AG04449 (cell line): ENCODE measurements at regions not wholly inside any gene's neighbourhood (a gene's known extent, or its start where the extent isn't known, plus 50 kb on each side); places are given as distances from the start of the nearest gene placed in this dataset.

Experiments
- CTCF ChIA-PET: fragments of 350-600 bp; formaldehyde crosslinking; extraction: SDS; loops from one replicate; lab custom pipeline; 2021; ENCODE audit warnings: antibody characterized with exemption; lab: Yijun Ruan, JAX
- POLR2A ChIA-PET: fragments of 400-600, 350-600 bp; formaldehyde crosslinking; extraction: SDS; loops from one replicate; lab custom pipeline; 2020; ENCODE audit warnings: antibody characterized with exemption, inconsistent platforms; lab: Yijun Ruan, JAX
- DNase-seq: peaks from one replicate; pipeline ENCODE4 v3.0.0-alpha.2; 2010; ENCODE audit warnings: low read depth, low spot score
- H3K4me3 ChIP-seq: 2 replicates; pipeline ENCODE4 v1.5.1; 2011; ENCODE audit warnings: low read depth, mild to moderate bottlenecking, control low read depth, low read length
- CTCF ChIP-seq: IDR thresholded peaks from one replicate; pipeline ENCODE4 v1.5.1; 2011; ENCODE audit warnings: mild to moderate bottlenecking, moderate library complexity, low read length, control low read depth, inconsistent platforms; ENCODE audit not compliant: insufficient read depth; ENCODE audit errors: missing control alignments

- no peak for DNase-seq
- POLR2A ChIA-PET = no interaction called here
- no peak for TF ChIP-seq CTCF
- H3K4me3 ChIP-seq = no peak overlapping the region
- CTCF ChIA-PET = no interaction called here
Measured at GRCh38 chr1:173395762-173396161, 81.4 kb upstream of the PRDX6 start.

DNA sequence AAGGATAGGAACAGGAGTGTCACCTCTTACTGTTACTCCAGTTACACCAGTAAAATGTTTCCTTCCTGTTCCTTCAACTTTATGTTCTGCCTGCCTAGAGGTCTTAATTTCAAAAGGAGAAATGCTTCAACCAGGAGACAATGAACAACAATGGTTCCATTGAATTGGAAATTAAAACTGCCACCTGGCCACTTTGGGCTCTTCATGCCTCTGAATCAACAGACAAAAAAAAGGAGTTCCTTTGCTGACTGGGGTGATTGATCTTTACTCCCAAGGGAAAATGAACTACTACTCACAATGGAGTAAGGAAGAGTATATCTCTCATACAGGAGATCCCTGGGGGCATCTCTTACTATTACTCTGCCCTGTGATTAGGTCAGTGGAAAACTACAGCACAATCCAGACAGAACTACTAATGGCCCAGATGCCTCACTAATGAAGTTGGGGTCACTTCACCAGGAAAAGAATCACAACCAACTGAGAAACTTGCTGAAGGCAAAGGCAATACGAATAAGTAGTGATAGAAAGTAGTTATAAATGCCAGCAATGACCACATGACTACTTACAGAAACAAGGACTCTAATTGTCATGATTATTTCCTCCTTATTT lies 76.6 kb upstream of the PRDX6 start:
- CTCF ChIA-PET = interaction anchor here (2.0 kb wide), 1 partner anchor 655 kb away, joined by 4 read pairs; no protein-coding TSS in a partner anchor
- no peak for DNase-seq
- POLR2A ChIA-PET = no interaction called here
- no peak for TF ChIP-seq CTCF
- H3K4me3 ChIP-seq = no peak overlapping the region

GRCh38 chr1:173403996-173404395 lies 73.1 kb upstream of the PRDX6 start:
- POLR2A ChIA-PET = no interaction called here
- CTCF ChIA-PET = interaction anchor here (0.6 kb wide), 1 partner anchor 46 kb away, joined by 3 read pairs; no protein-coding TSS in a partner anchor

DNA sequence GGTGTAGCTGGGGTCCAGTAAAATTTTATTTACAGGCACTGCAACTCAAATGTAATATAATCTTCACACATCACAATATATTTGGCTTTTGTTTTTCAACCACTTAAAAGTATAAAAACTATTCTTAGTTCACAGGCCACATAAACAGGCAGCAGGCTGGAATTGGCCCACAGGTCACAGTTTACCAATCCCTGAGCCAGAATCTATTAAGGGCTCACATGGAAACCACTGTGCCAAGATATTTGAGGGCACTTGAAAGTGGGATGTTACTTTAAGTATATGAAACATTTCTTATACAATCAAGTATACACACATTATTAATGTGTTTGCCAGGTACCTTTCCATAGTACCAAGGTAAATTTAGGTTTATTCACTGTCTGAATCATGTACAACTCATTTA lies 71.9 kb upstream of the PRDX6 start:
- no peak for TF ChIP-seq CTCF
- no peak overlapping the region for H3K4me3 ChIP-seq
- no peak for DNase-seq
- ChIA-PET POLR2A (interaction anchor here (0.6 kb wide), 1 partner anchor 420 kb away, joined by 3 read pairs; no protein-coding TSS in a partner anchor), CTCF (no interaction called here)

More at GRCh38 chr1:173403996-173404395, 73.1 kb upstream of the PRDX6 start:
- no peak overlapping the region for H3K4me3 ChIP-seq
- DNase-seq = no peak
- TF ChIP-seq CTCF = no peak

DNA sequence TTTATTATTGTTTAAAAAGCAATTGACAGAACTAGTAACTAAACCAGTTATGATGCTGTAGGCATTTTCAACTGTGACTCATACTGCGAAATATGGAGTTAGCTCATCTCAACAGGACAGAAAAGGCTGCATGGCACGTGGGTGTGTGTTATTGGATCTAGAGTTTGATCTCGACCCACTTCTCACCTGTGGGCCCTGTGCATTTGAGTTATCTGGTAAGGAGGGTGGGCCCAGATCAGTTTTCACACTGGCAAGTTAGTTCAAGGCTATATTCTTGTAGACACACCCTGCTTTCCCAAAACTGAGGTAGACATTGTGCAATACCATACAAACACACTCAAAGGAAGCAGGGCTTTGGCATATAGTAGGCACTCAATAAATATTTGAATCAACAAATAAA lies 71.3 kb upstream of the PRDX6 start:
- no peak for TF ChIP-seq CTCF
- H3K4me3 ChIP-seq = no peak overlapping the region
- CTCF ChIA-PET = interaction anchor here (0.7 to 1.6 kb wide), 3 partner anchors 15 to 45 kb away, joined by 3 to 4 read pairs (median 3); no protein-coding TSS in a partner anchor
- DNase-seq = no peak
- POLR2A ChIA-PET = interaction anchor here (0.6 kb wide), 1 partner anchor 419 kb away, joined by 3 read pairs; no protein-coding TSS in a partner anchor

DNA sequence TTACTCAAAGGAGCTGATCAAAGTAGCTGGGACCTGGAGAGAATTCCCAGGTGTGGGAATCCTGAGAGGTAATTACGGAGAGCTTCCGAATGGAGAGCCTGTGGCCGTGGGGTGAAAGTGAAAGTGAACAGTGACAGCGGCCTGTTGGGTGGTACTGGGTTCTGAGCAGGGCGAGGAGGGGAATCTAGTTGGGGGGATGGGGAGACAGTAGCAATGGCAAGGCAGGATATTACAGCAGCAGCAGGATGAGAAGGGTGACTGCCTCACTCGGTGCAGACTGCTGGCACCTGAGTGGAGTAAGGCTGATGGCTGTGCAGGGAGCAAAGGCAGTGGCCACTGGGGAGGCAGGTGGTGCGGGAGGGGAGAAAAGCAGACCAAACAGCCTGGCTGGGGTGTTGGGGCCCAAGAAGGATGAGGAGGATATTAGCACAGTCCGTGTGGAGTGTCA lies 70.3 kb upstream of the PRDX6 start:
- DNase-seq = no peak
- ChIA-PET CTCF (interaction anchor here (0.5 to 2.2 kb wide), 5 partner anchors 13 to 664 kb away, joined by 3 to 9 read pairs (median 4); no protein-coding TSS in a partner anchor), POLR2A (no interaction called here)
- no peak for TF ChIP-seq CTCF
- no peak overlapping the region for H3K4me3 ChIP-seq
